DOHH2 (cell line): ENCODE measurements at regions not wholly inside any gene's neighbourhood (a gene's known extent, or its start where the extent isn't known, plus 50 kb on each side); places are given as distances from the start of the nearest gene placed in this dataset.

Source experiments
- H3F3A ChIP-seq: fragments of 200-600 bp; sonication (generic), shearing (Covaris generic); 2 replicates; pipeline ENCODE4 v1.6.0; 2016; ENCODE audit warnings: antibody characterized with exemption, mild to moderate bottlenecking; ENCODE audit not compliant: control insufficient read depth, insufficient read depth
- H3K27ac ChIP-seq: fragments of 200-600 bp; sonication (generic); 2 replicates; pipeline ENCODE4 v1.5.1; 2014; ENCODE audit warnings: low read depth, mild to moderate bottlenecking, low read length, moderate library complexity
- H3K27me3 ChIP-seq: fragments of 200-600 bp; sonication (generic); 2 replicates; pipeline ENCODE4 v1.6.1; 2014; ENCODE audit warnings: mild to moderate bottlenecking, low read length, mixed read lengths; ENCODE audit not compliant: control insufficient read depth
- H3K36me3 ChIP-seq: fragments of 200-600 bp; sonication (generic); 2 replicates; pipeline ENCODE4 v1.6.1; 2014; ENCODE audit warnings: mild to moderate bottlenecking, low read length, moderate library complexity, mixed read lengths; ENCODE audit not compliant: control insufficient read depth
- H3K4me1 ChIP-seq: fragments of 200-600 bp; sonication (generic); 2 replicates; pipeline ENCODE4 v1.6.1; 2014; ENCODE audit warnings: mild to moderate bottlenecking, low read length, mixed read lengths; ENCODE audit not compliant: control insufficient read depth
- H3K4me2 ChIP-seq: fragments of 200-600 bp; sonication (generic); 2 replicates; pipeline ENCODE4 v1.6.0; 2014; ENCODE audit warnings: mild to moderate bottlenecking, low read length, moderate library complexity
- H3K4me3 ChIP-seq: fragments of 200-600 bp; sonication (generic); 2 replicates; pipeline ENCODE4 v1.5.1; 2014; ENCODE audit warnings: mild to moderate bottlenecking, low read length, mixed read lengths
- H3K79me2 ChIP-seq: fragments of 200-600 bp; sonication (generic); 2 replicates; pipeline ENCODE4 v1.6.1; 2014; ENCODE audit warnings: mild to moderate bottlenecking, low read length, mixed read lengths; ENCODE audit not compliant: control insufficient read depth
- H3K9me2 ChIP-seq: fragments of 200-600 bp; sonication (generic); replicated peaks from 2 replicates; pipeline ENCODE4 v1.6.1; 2014; ENCODE audit warnings: mild to moderate bottlenecking, low read length, mixed read lengths; ENCODE audit not compliant: control insufficient read depth
- H3K9me3 ChIP-seq: fragments of 200-600 bp; sonication (generic); 2 replicates; pipeline ENCODE4 v1.6.1; 2014; ENCODE audit warnings: antibody characterized with exemption, low read length, mixed read lengths; ENCODE audit not compliant: control insufficient read depth, insufficient read depth
- H4K20me1 ChIP-seq: fragments of 200-600 bp; sonication (generic); 2 replicates; pipeline ENCODE4 v1.6.0; 2014; ENCODE audit warnings: low read depth, mild to moderate bottlenecking, antibody characterized with exemption, low read length, moderate library complexity; ENCODE audit not compliant: control insufficient read depth, insufficient read depth
- CTCF ChIP-seq: fragments of 200-600 bp; sonication (generic); IDR thresholded peaks from one replicate; pipeline ENCODE4 v1.5.1; 2014; ENCODE audit warnings: antibody characterized with exemption, mild to moderate bottlenecking, low read depth, low read length; ENCODE audit not compliant: poor library complexity, severe bottlenecking
- EZH2phosphoT487 ChIP-seq: fragments of 200-600 bp; sonication (generic); IDR thresholded peaks from 2 replicates; pipeline ENCODE4 v1.6.1; 2017; ENCODE audit warnings: borderline replicate concordance, mild to moderate bottlenecking, antibody characterized with exemption, low read length, moderate library complexity, mixed read lengths

GRCh38 chr5:82669720-82670119 lies 391.6 kb upstream of the RPS23 start:
- no peak overlapping the region for H3K4me2 ChIP-seq
- H3K4me1 ChIP-seq: 0 out of 2 replicates have a peak, but pooled peaks cover 4% of the 10 kb centered on the region
- H4K20me1 ChIP-seq: no peaks in the 10 kb centered on the region
- no peaks in the 10 kb centered on the region for H3F3A ChIP-seq
- no peaks in the 10 kb centered on the region for H3K9me2 ChIP-seq
- no peak overlapping the region for H3K27ac ChIP-seq
- TF ChIP-seq CTCF (no peak), EZH2phosphoT487 (no peak)
- H3K79me2 ChIP-seq: no peaks in the 10 kb centered on the region
- H3K4me3 ChIP-seq: no peak overlapping the region
- no peaks in the 10 kb centered on the region for H3K9me3 ChIP-seq
- no peaks in the 10 kb centered on the region for H3K27me3 ChIP-seq
- no peaks in the 10 kb centered on the region for H3K36me3 ChIP-seq

DNA sequence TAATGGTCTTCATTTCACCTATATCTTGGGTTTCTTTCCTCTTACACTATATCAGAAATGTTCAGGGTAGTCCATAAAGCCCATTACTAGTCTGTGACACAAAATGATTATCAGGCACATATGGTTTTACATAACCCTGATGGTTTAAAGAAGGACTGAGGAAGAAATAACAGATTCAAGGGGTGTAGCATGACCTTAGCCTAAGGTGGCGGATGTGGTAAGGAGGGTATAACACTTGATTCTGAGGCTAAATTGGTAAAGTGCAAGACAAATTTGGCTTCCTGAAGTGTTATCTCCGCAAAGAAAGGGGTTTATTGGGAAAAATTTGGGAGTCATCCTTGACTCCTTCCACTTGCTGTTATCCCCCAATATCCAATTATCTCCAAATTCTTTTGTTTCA lies 388.2 kb upstream of the RPS23 start:
- no peaks in the 10 kb centered on the region for H3K27me3 ChIP-seq
- no peaks in the 10 kb centered on the region for H3K9me2 ChIP-seq
- no peaks in the 10 kb centered on the region for H3K9me3 ChIP-seq
- no peaks in the 10 kb centered on the region for H4K20me1 ChIP-seq
- H3K27ac ChIP-seq: no peak overlapping the region
- H3F3A ChIP-seq: no peaks in the 10 kb centered on the region
- H3K36me3 ChIP-seq: no peaks in the 10 kb centered on the region
- no peaks in the 10 kb centered on the region for H3K79me2 ChIP-seq
- no peak overlapping the region for H3K4me3 ChIP-seq
- no peaks in the 10 kb centered on the region for H3K4me1 ChIP-seq
- TF ChIP-seq EZH2phosphoT487 (no peak), CTCF (no peak)
- H3K4me2 ChIP-seq: no peak overlapping the region

- no peaks in the 10 kb centered on the region for H3K4me1 ChIP-seq
- no peaks in the 10 kb centered on the region for H3K79me2 ChIP-seq
- H3K4me2 ChIP-seq: no peak overlapping the region
- H3K9me2 ChIP-seq: no peaks in the 10 kb centered on the region
- no peaks in the 10 kb centered on the region for H3F3A ChIP-seq
- H3K4me3 ChIP-seq: no peak overlapping the region
- H3K9me3 ChIP-seq: no peaks in the 10 kb centered on the region
- H3K27ac ChIP-seq: no peak overlapping the region
- H3K36me3 ChIP-seq: no peaks in the 10 kb centered on the region
- TF ChIP-seq EZH2phosphoT487: no peak
- no peaks in the 10 kb centered on the region for H3K27me3 ChIP-seq
- no peaks in the 10 kb centered on the region for H4K20me1 ChIP-seq
These were observed 386.6 kb upstream of the RPS23 start for GRCh38 chr5:82664732-82665131.

DNA sequence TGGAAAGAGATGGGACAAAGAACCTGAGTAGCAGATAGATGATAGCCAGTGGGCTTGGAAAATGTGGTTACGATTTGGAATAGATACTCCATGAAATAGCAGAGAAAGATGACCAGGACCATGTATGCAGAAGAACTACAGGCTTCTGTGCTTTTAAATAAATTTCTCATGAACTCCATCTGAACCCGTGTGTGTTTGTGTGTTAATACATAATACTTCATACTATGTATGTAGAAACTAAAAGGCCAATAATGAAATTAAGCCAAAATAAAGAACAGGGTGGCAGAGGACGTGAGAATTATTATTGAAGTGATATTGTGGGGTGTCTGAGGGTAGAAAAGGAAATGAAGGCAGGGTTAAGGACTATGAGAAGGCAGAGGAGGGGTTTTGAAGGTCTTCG lies 385.1 kb upstream of the RPS23 start:
- Histone ChIP-seq H4K20me1 (no peaks in the 10 kb centered on the region), H3K27ac (no peak overlapping the region), H3F3A (no peaks in the 10 kb centered on the region), H3K79me2 (no peaks in the 10 kb centered on the region), H3K9me2 (no peaks in the 10 kb centered on the region), H3K27me3 (no peaks in the 10 kb centered on the region), H3K4me3 (no peak overlapping the region), H3K4me1 (no peaks in the 10 kb centered on the region), H3K4me2 (no peak overlapping the region), H3K36me3 (no peaks in the 10 kb centered on the region), H3K9me3 (no peaks in the 10 kb centered on the region)
- TF ChIP-seq CTCF (no peak), EZH2phosphoT487 (no peak)
